Mesendoderm (in vitro differentiated cells): ENCODE measurements at regions not wholly inside any gene's neighbourhood (a gene's known extent, or its start where the extent isn't known, plus 50 kb on each side); places are given as distances from the start of the nearest gene placed in this dataset.

Source experiments
- DNase-seq: peaks from one replicate; pipeline ENCODE4 v3.0.0; 2013
- H2AK5ac ChIP-seq: 2 replicates; pipeline ENCODE4 v1.6.1; 2013; ENCODE audit warnings: low read length, inconsistent platforms
- H2BK120ac ChIP-seq: 2 replicates; pipeline ENCODE4 v1.6.1; 2013; ENCODE audit warnings: low read depth, mild to moderate bottlenecking, low read length, moderate library complexity, mixed read lengths
- H2BK15ac ChIP-seq: replicated peaks from 2 replicates; pipeline ENCODE4 v1.6.1; 2013; ENCODE audit warnings: low read depth, mild to moderate bottlenecking, moderate library complexity
- H2BK5ac ChIP-seq: 2 replicates; pipeline ENCODE4 v1.6.1; 2013; ENCODE audit warnings: low read length, inconsistent platforms
- H3K18ac ChIP-seq: 2 replicates; pipeline ENCODE4 v1.6.1; 2013; ENCODE audit warnings: mild to moderate bottlenecking, low read length, mixed read lengths
- H3K23ac ChIP-seq: one replicate; pipeline ENCODE4 v1.6.1; 2013; ENCODE audit warnings: low read length
- H3K27ac ChIP-seq: 2 replicates; pipeline ENCODE4 v1.5.1; 2013; ENCODE audit warnings: low read depth, mild to moderate bottlenecking, inconsistent platforms, low read length, moderate library complexity
- H3K27me3 ChIP-seq: 2 replicates; pipeline ENCODE4 v1.6.1; 2013; ENCODE audit warnings: low read length, control low read depth, mild to moderate bottlenecking, inconsistent platforms; ENCODE audit not compliant: insufficient read depth, poor library complexity
- H3K36me3 ChIP-seq: 2 replicates; pipeline ENCODE4 v1.6.1; 2013; ENCODE audit warnings: low read length, inconsistent platforms; ENCODE audit not compliant: control insufficient read depth, insufficient read depth
- H3K4ac ChIP-seq: one replicate; pipeline ENCODE4 v1.6.1; 2013; ENCODE audit warnings: low read depth, mild to moderate bottlenecking, low read length, moderate library complexity
- H3K4me1 ChIP-seq: 2 replicates; pipeline ENCODE4 v1.6.1; 2013; ENCODE audit warnings: low read depth, low read length, inconsistent platforms; ENCODE audit not compliant: control insufficient read depth
- H3K4me2 ChIP-seq: 2 replicates; pipeline ENCODE4 v1.6.1; 2013; ENCODE audit warnings: low read length
- H3K4me3 ChIP-seq: 2 replicates; pipeline ENCODE4 v1.5.1; 2013; ENCODE audit warnings: mild to moderate bottlenecking, low read length
- H3K56ac ChIP-seq: one replicate; pipeline ENCODE4 v1.6.1; 2013; ENCODE audit warnings: low read length
- H3K79me1 ChIP-seq: 2 replicates; pipeline ENCODE4 v1.6.1; 2013; ENCODE audit warnings: low read length, inconsistent platforms
- H3K79me2 ChIP-seq: 2 replicates; pipeline ENCODE4 v1.6.1; 2013; ENCODE audit warnings: mild to moderate bottlenecking, low read length; ENCODE audit not compliant: control insufficient read depth, insufficient read depth
- H3K9ac ChIP-seq: 2 replicates; pipeline ENCODE4 v1.6.1; 2013; ENCODE audit warnings: low read length, inconsistent platforms
- H4K5ac ChIP-seq: one replicate; pipeline ENCODE4 v1.6.1; 2013; ENCODE audit warnings: low read length
- H4K8ac ChIP-seq: one replicate; pipeline ENCODE4 v1.6.1; 2013; ENCODE audit warnings: low read depth, mild to moderate bottlenecking, control low read depth, low read length, moderate library complexity
- WGBS: extraction: QIAGEN DNeasy Blood & Tissue Kit; methylation state at CpG from one replicate; pipeline ENCODE4 v1.1.7; 2013; ENCODE audit warnings: low lambda C conversion rate, missing lambda C conversion rate; ENCODE audit not compliant: insufficient coverage; ENCODE audit errors: extremely low coverage; 5-methylcytosine and 5-hydroxymethylcytosine counted together

DNA sequence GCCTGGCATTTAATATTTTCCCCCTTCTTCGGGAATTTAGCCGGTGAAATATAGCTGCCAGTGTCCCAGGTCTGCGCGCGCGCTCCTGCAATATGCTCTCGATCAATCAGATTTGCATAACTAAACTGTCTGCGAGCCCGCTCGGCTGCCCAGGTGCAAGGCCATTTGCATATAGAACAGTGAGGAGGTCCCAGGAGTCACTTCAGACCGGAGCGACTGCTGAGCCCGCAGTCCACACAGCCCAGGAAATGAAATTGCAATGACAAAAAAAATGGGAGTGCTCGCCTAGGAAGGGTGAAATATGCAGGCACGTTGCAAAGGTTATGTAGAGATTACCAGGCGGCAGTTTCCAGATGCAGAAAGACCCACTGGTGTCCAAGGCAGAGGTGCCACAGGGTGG, 228.5 kb downstream of the VRK1 start:
- Histone ChIP-seq H2BK15ac (no peak overlapping the region), H3K4ac (no peak overlapping the region), H2AK5ac (no peak overlapping the region), H3K4me1 (peaks cover 2% of the 10 kb centered on the region), H3K36me3 (no peaks in the 10 kb centered on the region), H3K4me2 (no peak overlapping the region), H4K5ac (no peak overlapping the region), H3K79me2 (no peaks in the 10 kb centered on the region), H3K18ac (no peak overlapping the region), H4K8ac (no peak overlapping the region), H3K27ac (no peak overlapping the region), H2BK120ac (no peak overlapping the region), H3K56ac (no peak overlapping the region), H2BK5ac (no peak overlapping the region), H3K79me1 (no peaks in the 10 kb centered on the region), H3K4me3 (no peak overlapping the region), H3K23ac (no peak overlapping the region), H3K27me3 (no peaks in the 10 kb centered on the region), H3K9ac (no peak overlapping the region)
- no peak for DNase-seq
- WGBS = no CpG with 5 or more reads among the region's 16 CpGs

DNA sequence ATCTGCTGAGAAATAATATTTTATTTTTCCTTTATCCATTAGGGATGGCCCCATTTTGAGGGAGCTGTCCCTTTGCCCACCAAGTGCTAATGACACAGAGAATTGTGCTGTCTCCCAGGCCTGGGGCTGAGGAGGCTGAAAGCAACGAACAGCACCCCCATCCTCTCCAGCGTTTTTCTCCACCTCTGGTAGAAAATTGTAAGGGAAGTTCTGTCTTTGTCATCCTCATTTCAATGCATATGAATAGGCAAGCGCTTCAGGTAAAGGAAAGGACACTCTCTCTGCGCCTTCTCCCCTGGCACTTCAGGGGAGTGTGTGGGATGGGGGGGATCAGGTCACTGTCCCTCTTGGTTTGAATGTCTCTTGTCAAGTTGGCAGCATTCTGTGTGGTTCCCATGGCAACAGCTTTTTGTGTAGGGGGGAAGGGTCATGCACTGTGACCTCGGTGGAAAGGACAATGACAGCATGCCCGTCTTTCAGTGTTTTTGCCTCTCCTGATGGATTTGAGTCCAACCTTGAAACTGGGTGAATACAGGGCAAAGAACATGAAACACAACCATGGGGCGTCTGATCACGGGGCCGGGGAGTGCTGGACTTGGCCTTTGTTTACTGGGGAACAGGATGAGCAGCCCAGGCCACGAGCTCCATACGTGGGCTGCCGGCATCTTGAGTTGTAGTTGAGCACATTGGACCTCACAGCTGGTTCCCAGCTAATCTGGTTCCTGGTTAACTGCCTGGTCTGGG, 230.2 kb downstream of the VRK1 start:
- H3K9ac ChIP-seq = no peak overlapping the region
- no peak overlapping the region for H3K4ac ChIP-seq
- H3K79me1 ChIP-seq = no peaks in the 10 kb centered on the region
- no peak overlapping the region for H2BK5ac ChIP-seq
- H3K23ac ChIP-seq = peak overlapping the region; percentile 16
- H3K4me1 ChIP-seq = peaks cover 2% of the 10 kb centered on the region
- H4K8ac ChIP-seq = no peak overlapping the region
- H2AK5ac ChIP-seq = no peak overlapping the region
- H3K79me2 ChIP-seq = no peaks in the 10 kb centered on the region
- H3K56ac ChIP-seq = no peak overlapping the region
- WGBS = no CpG with 5 or more reads among the region's 12 CpGs
- H3K18ac ChIP-seq = no peak overlapping the region
- H3K4me2 ChIP-seq = no peak overlapping the region
- no peak overlapping the region for H2BK120ac ChIP-seq
- no peak overlapping the region for H4K5ac ChIP-seq
- DNase-seq = no peak
- H2BK15ac ChIP-seq = no peak overlapping the region
- peaks cover 3% of the 10 kb centered on the region for H3K27me3 ChIP-seq
- H3K36me3 ChIP-seq = no peaks in the 10 kb centered on the region
- no peak overlapping the region for H3K4me3 ChIP-seq
- H3K27ac ChIP-seq = no peak overlapping the region

DNA sequence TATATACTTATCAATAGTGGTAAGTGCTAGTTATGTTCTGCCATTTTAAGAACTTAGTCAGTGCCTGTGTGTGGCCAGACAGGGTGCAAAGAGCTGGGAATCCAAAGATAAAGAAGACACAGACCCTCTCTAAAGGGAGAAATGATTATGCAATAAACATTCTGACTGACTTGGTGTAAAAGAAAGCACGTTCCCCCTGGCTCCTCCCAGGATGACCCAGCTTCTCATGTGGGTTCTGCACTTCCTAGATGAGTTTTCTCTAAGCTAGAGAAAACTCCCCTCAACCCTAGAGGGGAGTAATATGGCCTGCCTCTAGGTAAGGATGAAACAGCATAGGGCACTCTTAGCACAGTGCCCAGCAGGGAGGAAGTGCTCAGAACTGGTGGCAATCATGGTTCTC, 231.2 kb downstream of the VRK1 start:
- Histone ChIP-seq H2AK5ac (no peak overlapping the region), H3K4me1 (peaks cover 2% of the 10 kb centered on the region), H2BK5ac (no peak overlapping the region), H3K18ac (no peak overlapping the region), H3K9ac (no peak overlapping the region), H3K27me3 (peaks cover 3% of the 10 kb centered on the region), H3K23ac (no peak overlapping the region), H3K27ac (no peak overlapping the region), H3K4me3 (no peak overlapping the region), H2BK15ac (no peak overlapping the region), H4K5ac (no peak overlapping the region), H3K4ac (no peak overlapping the region), H3K56ac (no peak overlapping the region), H2BK120ac (no peak overlapping the region), H3K4me2 (no peak overlapping the region), H3K79me1 (no peaks in the 10 kb centered on the region), H3K79me2 (no peaks in the 10 kb centered on the region), H4K8ac (no peak overlapping the region), H3K36me3 (no peaks in the 10 kb centered on the region)
- no CpG with 5 or more reads among the region's 1 CpG for WGBS
- no peak for DNase-seq

DNA sequence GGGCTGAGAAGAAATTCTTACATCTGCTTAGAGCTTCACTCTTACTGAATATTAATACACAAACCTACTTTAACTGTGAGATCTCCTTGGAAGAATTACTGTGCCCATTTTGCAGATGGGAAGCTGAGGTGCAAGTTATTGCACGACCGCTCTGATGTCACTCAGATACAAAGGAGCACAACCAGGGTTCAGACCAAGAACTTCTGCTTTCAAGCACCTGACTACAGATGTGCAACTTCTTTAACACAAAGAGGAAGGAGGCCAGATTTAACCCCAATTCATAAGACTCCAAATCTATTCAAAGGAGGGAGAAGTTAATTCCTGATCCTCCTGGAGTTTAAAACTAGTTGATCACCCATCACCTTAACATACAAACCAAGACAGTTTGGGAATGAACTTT, 232.6 kb downstream of the VRK1 start:
- Histone ChIP-seq H2AK5ac (no peak overlapping the region), H3K36me3 (no peaks in the 10 kb centered on the region), H2BK15ac (no peak overlapping the region), H3K27ac (no peak overlapping the region), H3K18ac (no peak overlapping the region), H3K23ac (no peak overlapping the region), H3K79me1 (no peaks in the 10 kb centered on the region), H2BK5ac (no peak overlapping the region), H3K27me3 (peaks cover 5% of the 10 kb centered on the region), H3K9ac (no peak overlapping the region), H3K79me2 (no peaks in the 10 kb centered on the region), H4K5ac (no peak overlapping the region), H2BK120ac (no peak overlapping the region), H3K4me1 (peaks cover 2% of the 10 kb centered on the region), H4K8ac (no peak overlapping the region), H3K4ac (no peak overlapping the region), H3K4me3 (no peak overlapping the region), H3K56ac (no peak overlapping the region), H3K4me2 (no peak overlapping the region)
- DNase-seq = no peak
- WGBS = no CpG with 5 or more reads among the region's 2 CpGs

DNA sequence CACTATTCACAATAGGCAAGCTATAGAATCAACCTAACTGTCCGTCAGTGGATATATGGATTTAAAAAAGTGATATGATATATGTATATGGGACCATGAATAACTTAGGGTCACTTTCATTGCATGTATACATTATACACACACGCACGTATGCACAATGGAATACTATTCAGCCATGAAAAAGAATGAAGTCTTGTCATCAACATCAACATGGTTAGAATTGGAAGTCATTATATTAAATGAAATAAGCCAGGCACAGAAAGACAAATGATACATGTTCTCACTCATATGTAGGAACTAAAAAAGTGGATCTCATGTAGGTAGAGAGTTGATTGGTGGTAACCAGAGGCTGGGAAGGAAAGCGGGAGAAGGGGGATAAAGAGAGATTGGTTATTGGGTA, 234.3 kb downstream of the VRK1 start:
- WGBS = 100% methylated on average over 1 of the region's 4 CpGs
- no peak overlapping the region for H3K18ac ChIP-seq
- no peak overlapping the region for H4K8ac ChIP-seq
- no peaks in the 10 kb centered on the region for H3K79me1 ChIP-seq
- H3K4me3 ChIP-seq = no peak overlapping the region
- no peak overlapping the region for H2BK120ac ChIP-seq
- H3K27ac ChIP-seq = no peak overlapping the region
- H3K9ac ChIP-seq = no peak overlapping the region
- no peak overlapping the region for H2AK5ac ChIP-seq
- no peak overlapping the region for H3K4me2 ChIP-seq
- no peak for DNase-seq
- H3K4me1 ChIP-seq = no peaks in the 10 kb centered on the region
- H2BK5ac ChIP-seq = no peak overlapping the region
- H3K4ac ChIP-seq = no peak overlapping the region
- H3K79me2 ChIP-seq = no peaks in the 10 kb centered on the region
- H3K56ac ChIP-seq = no peak overlapping the region
- H4K5ac ChIP-seq = no peak overlapping the region
- H3K27me3 ChIP-seq = peaks cover 5% of the 10 kb centered on the region
- no peak overlapping the region for H2BK15ac ChIP-seq
- H3K36me3 ChIP-seq = no peaks in the 10 kb centered on the region
- no peak overlapping the region for H3K23ac ChIP-seq

DNA sequence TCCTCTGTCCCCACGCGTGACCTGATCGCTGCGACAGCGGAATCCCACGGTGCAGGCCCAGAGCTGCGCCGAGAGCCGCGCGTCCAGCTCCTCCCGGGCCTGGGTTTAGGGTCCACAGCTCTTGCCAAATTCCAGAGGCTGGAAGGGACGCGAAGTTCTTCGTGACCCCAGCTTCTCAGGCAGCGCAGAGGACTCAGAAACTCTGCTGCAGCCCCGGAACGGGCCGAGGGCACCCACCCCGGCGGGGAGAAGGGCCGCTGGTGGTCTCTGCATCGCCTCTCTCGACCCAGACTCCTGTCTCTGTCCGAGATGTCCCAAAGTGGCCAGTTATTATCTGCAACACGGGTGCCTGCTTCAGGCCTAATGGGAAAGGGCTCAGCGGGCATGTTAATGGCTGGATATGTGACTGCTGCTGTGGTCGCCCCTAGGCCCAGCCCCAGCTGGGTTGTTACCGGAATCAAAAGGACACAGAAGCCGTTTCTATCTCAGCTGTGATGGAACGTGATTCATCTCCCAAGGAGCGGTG, 236.4 kb downstream of the VRK1 start:
- Histone ChIP-seq H4K5ac (no peak overlapping the region), H2AK5ac (no peak overlapping the region), H2BK15ac (no peak overlapping the region), H3K23ac (no peak overlapping the region), H3K56ac (peak overlapping the region; percentile 46), H3K79me2 (no peaks in the 10 kb centered on the region), H3K4me1 (no peaks in the 10 kb centered on the region), H4K8ac (no peak overlapping the region), H3K27me3 (peaks cover 5% of the 10 kb centered on the region), H3K4me3 (no peak overlapping the region), H3K9ac (peak overlapping the region; percentile 53), H3K4ac (no peak overlapping the region), H2BK5ac (no peak overlapping the region), H3K36me3 (no peaks in the 10 kb centered on the region), H3K27ac (no peak overlapping the region), H3K4me2 (peak overlapping the region; percentile 83), H3K18ac (no peak overlapping the region), H2BK120ac (no peak overlapping the region), H3K79me1 (no peaks in the 10 kb centered on the region)
- WGBS = no CpG with 5 or more reads among the region's 32 CpGs
- no peak for DNase-seq
